Thoracic aorta (tissue), 2 donors: ENCODE measurements at regions not wholly inside any gene's neighbourhood (a gene's known extent, or its start where the extent isn't known, plus 50 kb on each side); places are given as distances from the start of the nearest gene placed in this dataset.

ENCODE experiments used
- ATAC-seq: fragments of 150-250 bp; one replicate; pipeline ENCODE4 v1.8.0; 2017; ENCODE audit warnings: low read depth; ENCODE audit not compliant: insufficient number of reproducible peaks, low FRiP score
- DNase-seq: peaks from one replicate; pipeline ENCODE4 v3.0.0-alpha.2; 2020; ENCODE audit warnings: low spot score
- H3K27ac ChIP-seq, 2 donors: fragments of 200-600 bp; sonication (generic); 1 replicate in 1 of 2; 2 replicates in 1 of 2; pipeline ENCODE4 v1.5.1; 2016; ENCODE audit warnings: mild to moderate bottlenecking in 2 of 2, moderate library complexity in 2 of 2
- H3K27me3 ChIP-seq: fragments of 200-600 bp; sonication (generic); replicated peaks from 2 replicates; pipeline ENCODE4 v1.6.0; 2016; ENCODE audit warnings: mild to moderate bottlenecking; ENCODE audit not compliant: insufficient read depth
- H3K36me3 ChIP-seq: fragments of 200-600 bp; sonication (generic); one replicate; pipeline ENCODE4 v1.5.1; 2016
- H3K4me1 ChIP-seq, 2 donors: fragments of 200-600 bp; sonication (generic); 1 replicate in 1 of 2; 2 replicates in 1 of 2; pipeline versions ENCODE4 v1.5.1 to v1.6.0; 2016; ENCODE audit warnings: low read depth in 2 of 2, mild to moderate bottlenecking in 1 of 2; ENCODE audit not compliant: control insufficient read depth in 1 of 2
- H3K4me3 ChIP-seq: fragments of 200-600 bp; sonication (generic); 2 replicates; pipeline ENCODE4 v1.5.1; 2016; ENCODE audit warnings: mild to moderate bottlenecking
- H3K9me3 ChIP-seq: fragments of 200-600 bp; sonication (generic); 2 replicates; pipeline ENCODE4 v1.5.1; 2016
- TF ChIP-seq, protein P1 (sequence below): fragments of 200-600 bp; sonication (generic); IDR thresholded peaks from one replicate; pipeline ENCODE4 v1.5.1; 2019; ENCODE audit warnings: antibody characterized with exemption

DNA sequence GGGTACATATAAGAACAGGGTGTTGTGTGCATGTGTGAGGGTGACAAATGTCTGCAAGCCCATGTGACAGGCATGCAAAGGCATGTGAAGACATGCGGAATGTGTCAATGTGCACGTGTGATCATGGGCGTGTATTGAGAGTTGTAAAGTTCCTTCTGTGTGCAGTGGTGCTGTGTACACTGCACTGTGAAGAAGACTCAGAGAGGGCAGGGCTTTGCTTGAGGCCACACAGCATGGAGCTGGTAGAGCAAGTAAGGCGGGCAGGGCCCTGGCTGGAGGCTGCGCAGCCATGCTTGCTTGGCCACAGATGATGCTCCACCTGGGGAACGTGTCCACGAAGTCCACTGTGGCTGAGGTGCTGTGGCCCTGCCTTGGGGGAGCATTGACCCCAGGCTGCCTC is 66.8 kb downstream of the PTPRS start:
- TF ChIP-seq, protein P1, sequence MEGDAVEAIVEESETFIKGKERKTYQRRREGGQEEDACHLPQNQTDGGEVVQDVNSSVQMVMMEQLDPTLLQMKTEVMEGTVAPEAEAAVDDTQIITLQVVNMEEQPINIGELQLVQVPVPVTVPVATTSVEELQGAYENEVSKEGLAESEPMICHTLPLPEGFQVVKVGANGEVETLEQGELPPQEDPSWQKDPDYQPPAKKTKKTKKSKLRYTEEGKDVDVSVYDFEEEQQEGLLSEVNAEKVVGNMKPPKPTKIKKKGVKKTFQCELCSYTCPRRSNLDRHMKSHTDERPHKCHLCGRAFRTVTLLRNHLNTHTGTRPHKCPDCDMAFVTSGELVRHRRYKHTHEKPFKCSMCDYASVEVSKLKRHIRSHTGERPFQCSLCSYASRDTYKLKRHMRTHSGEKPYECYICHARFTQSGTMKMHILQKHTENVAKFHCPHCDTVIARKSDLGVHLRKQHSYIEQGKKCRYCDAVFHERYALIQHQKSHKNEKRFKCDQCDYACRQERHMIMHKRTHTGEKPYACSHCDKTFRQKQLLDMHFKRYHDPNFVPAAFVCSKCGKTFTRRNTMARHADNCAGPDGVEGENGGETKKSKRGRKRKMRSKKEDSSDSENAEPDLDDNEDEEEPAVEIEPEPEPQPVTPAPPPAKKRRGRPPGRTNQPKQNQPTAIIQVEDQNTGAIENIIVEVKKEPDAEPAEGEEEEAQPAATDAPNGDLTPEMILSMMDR: no peak
- no peak overlapping the region for H3K27ac ChIP-seq
- no peak for DNase-seq
- peaks cover 0 to 7% of the 10 kb centered on the region in 2 donors for H3K4me1 ChIP-seq
- no peaks in the 10 kb centered on the region for H3K9me3 ChIP-seq
- no peak for ATAC-seq
- no peak overlapping the region for H3K4me3 ChIP-seq
- peaks cover 20% of the 10 kb centered on the region for H3K36me3 ChIP-seq
- no peaks in the 10 kb centered on the region for H3K27me3 ChIP-seq

DNA sequence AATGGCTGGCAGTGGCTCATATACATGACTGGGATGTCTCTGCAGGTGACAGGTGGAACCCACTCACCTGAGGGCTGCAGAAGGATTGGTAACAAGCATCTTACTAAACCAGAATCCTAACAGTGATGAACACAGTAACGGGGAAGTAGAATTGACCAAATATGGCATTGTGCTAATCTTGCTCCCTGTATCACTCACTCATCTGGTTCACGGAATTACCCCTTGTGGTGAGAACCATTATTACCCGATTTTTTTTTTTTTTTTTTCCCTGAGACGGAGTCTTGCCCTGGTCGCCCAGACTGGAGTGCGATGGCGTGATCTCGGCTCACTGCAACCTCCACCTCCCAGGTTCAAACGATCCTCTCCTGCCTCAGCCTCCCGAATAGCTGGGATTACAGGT is 69.5 kb downstream of the PTPRS start:
- no peak overlapping the region for H3K4me3 ChIP-seq
- no peaks in the 10 kb centered on the region for H3K9me3 ChIP-seq
- H3K36me3 ChIP-seq: peaks cover 22% of the 10 kb centered on the region
- DNase-seq: no peak
- TF ChIP-seq, protein P1: peak; percentile 10
- H3K27me3 ChIP-seq: no peaks in the 10 kb centered on the region
- no peak overlapping the region for H3K27ac ChIP-seq
- no peak for ATAC-seq
- no peaks in the 10 kb centered on the region for H3K4me1 ChIP-seq

GRCh38 chr19:5269926-5270325 is 70.7 kb downstream of the PTPRS start:
- TF ChIP-seq, protein P1: no peak
- H3K36me3 ChIP-seq: peaks cover 22% of the 10 kb centered on the region
- ATAC-seq: no peak

GRCh38 chr19:5269279-5269678 is 71.3 kb downstream of the PTPRS start:
- Histone ChIP-seq H3K36me3 (peaks cover 25% of the 10 kb centered on the region), H3K4me3 (no peak overlapping the region), H3K27ac (no peak overlapping the region), H3K4me1 (no peaks in the 10 kb centered on the region), H3K9me3 (no peaks in the 10 kb centered on the region), H3K27me3 (no peaks in the 10 kb centered on the region)
- TF ChIP-seq, protein P1: no peak
- DNase-seq (no peak), ATAC-seq (no peak)

More at GRCh38 chr19:5269926-5270325, 70.7 kb downstream of the PTPRS start:
- Histone ChIP-seq H3K4me3 (no peak overlapping the region), H3K27me3 (no peaks in the 10 kb centered on the region), H3K4me1 (no peaks in the 10 kb centered on the region), H3K9me3 (no peaks in the 10 kb centered on the region), H3K27ac (no peak overlapping the region)
- DNase-seq: no peak

GRCh38 chr19:5268801-5269200 is 71.8 kb downstream of the PTPRS start:
- no peak for ATAC-seq
- no peaks in the 10 kb centered on the region for H3K4me1 ChIP-seq
- no peaks in the 10 kb centered on the region for H3K27me3 ChIP-seq
- H3K36me3 ChIP-seq: peaks cover 26% of the 10 kb centered on the region
- no peak for DNase-seq
- H3K4me3 ChIP-seq: no peak overlapping the region
- H3K27ac ChIP-seq: no peak overlapping the region
- TF ChIP-seq, protein P1: no peak
- no peaks in the 10 kb centered on the region for H3K9me3 ChIP-seq
